Loucy (cell line): ENCODE measurements at regions not wholly inside any gene's neighbourhood (a gene's known extent, or its start where the extent isn't known, plus 50 kb on each side); places are given as distances from the start of the nearest gene placed in this dataset.

Experiments
- H2AFZ ChIP-seq: fragments of 200-600 bp; sonication (generic); 2 replicates; pipeline ENCODE4 v1.6.0; 2016; ENCODE audit warnings: antibody characterized with exemption, mild to moderate bottlenecking, low read length, moderate library complexity
- H3F3A ChIP-seq: fragments of 200-600 bp; 2 replicates; pipeline ENCODE4 v1.6.0; 2016; ENCODE audit warnings: antibody characterized with exemption, low read depth, mild to moderate bottlenecking
- H3K27me3 ChIP-seq: fragments of 200-600 bp; sonication (generic); 2 replicates; pipeline ENCODE4 v1.6.1; 2014; ENCODE audit warnings: low read length, mild to moderate bottlenecking; ENCODE audit not compliant: insufficient read depth, poor library complexity, severe bottlenecking
- H3K36me3 ChIP-seq: fragments of 200-600 bp; sonication (generic); 2 replicates; pipeline ENCODE4 v1.6.1; 2016; ENCODE audit warnings: low read length; ENCODE audit not compliant: insufficient read depth
- H3K4me1 ChIP-seq: fragments of 200-600 bp; sonication (generic); 2 replicates; pipeline ENCODE4 v1.5.1; 2014; ENCODE audit warnings: low read length, mild to moderate bottlenecking; ENCODE audit not compliant: insufficient read depth, poor library complexity, severe bottlenecking
- H3K4me2 ChIP-seq: fragments of 200-600 bp; sonication (generic); 2 replicates; pipeline ENCODE4 v1.6.0; 2014; ENCODE audit warnings: antibody characterized with exemption, low read length, low read depth, mild to moderate bottlenecking; ENCODE audit not compliant: poor library complexity, severe bottlenecking
- H3K4me3 ChIP-seq: fragments of 200-600 bp; sonication (generic); 2 replicates; pipeline ENCODE4 v1.5.1; 2014; ENCODE audit warnings: low read length, mild to moderate bottlenecking, mixed read lengths; ENCODE audit not compliant: poor library complexity, severe bottlenecking
- H3K79me2 ChIP-seq: fragments of 200-600 bp; sonication (generic); 2 replicates; pipeline ENCODE4 v1.6.1; 2014; ENCODE audit warnings: low read length; ENCODE audit not compliant: insufficient read depth
- H3K9ac ChIP-seq: fragments of 200-600 bp; sonication (generic); 2 replicates; pipeline ENCODE4 v1.6.0; 2014; ENCODE audit warnings: mild to moderate bottlenecking, low read depth, low read length, moderate library complexity; ENCODE audit not compliant: poor library complexity, severe bottlenecking
- H3K9me2 ChIP-seq: fragments of 200-600 bp; sonication (generic); replicated peaks from 2 replicates; pipeline ENCODE4 v1.6.1; 2016; ENCODE audit warnings: low read depth, low read length, mixed read lengths
- H3K9me3 ChIP-seq: fragments of 200-600 bp; sonication (generic); 2 replicates; pipeline ENCODE4 v1.6.1; 2014; ENCODE audit warnings: mild to moderate bottlenecking, antibody characterized with exemption, low read length, low read depth; ENCODE audit not compliant: insufficient read depth
- H4K20me1 ChIP-seq: fragments of 200-600 bp; sonication (generic); 2 replicates; pipeline ENCODE4 v1.6.0; 2014; ENCODE audit warnings: antibody characterized with exemption, low read length, mild to moderate bottlenecking; ENCODE audit not compliant: insufficient read depth, poor library complexity, severe bottlenecking
- EZH2phosphoT487 ChIP-seq: fragments of 200-600 bp; IDR thresholded peaks from 2 replicates; pipeline ENCODE4 v1.6.1; 2018; ENCODE audit warnings: antibody characterized with exemption, mild to moderate bottlenecking, moderate library complexity, borderline replicate concordance
- TF ChIP-seq, protein P1 (sequence below): fragments of 200-600 bp; sonication (generic); conservative IDR thresholded peaks from 2 replicates; pipeline ENCODE4 v1.5.1; 2014; ENCODE audit warnings: mild to moderate bottlenecking, antibody characterized with exemption, low read length

DNA sequence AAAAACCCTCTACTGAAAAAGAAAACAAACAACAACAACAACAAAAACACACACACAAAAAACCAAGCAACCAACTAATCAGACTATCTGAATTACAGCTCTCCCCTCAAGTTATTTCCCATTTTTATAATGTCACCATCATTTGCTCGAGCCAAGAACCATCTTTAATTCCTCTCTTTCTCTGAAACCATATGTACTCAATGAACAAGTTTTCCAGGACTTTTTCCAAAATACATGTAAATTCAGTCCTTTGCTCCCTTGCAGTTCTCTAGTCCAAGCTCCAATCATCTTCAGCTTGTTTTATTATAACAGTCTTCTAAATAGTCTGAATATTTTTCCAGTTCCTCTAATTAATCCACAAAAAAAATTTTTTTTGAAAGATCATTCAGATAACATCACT lies 506.0 kb downstream of the NXPH1 start:
- no peak overlapping the region for H3K4me3 ChIP-seq
- H3K79me2 ChIP-seq = no peaks in the 10 kb centered on the region
- H3K9me2 ChIP-seq = no peaks in the 10 kb centered on the region
- no peak overlapping the region for H2AFZ ChIP-seq
- H3K9me3 ChIP-seq = no peaks in the 10 kb centered on the region
- no peaks in the 10 kb centered on the region for H3K4me1 ChIP-seq
- H3K4me2 ChIP-seq = no peak overlapping the region
- no peak overlapping the region for H3K9ac ChIP-seq
- TF ChIP-seq, protein P1, sequence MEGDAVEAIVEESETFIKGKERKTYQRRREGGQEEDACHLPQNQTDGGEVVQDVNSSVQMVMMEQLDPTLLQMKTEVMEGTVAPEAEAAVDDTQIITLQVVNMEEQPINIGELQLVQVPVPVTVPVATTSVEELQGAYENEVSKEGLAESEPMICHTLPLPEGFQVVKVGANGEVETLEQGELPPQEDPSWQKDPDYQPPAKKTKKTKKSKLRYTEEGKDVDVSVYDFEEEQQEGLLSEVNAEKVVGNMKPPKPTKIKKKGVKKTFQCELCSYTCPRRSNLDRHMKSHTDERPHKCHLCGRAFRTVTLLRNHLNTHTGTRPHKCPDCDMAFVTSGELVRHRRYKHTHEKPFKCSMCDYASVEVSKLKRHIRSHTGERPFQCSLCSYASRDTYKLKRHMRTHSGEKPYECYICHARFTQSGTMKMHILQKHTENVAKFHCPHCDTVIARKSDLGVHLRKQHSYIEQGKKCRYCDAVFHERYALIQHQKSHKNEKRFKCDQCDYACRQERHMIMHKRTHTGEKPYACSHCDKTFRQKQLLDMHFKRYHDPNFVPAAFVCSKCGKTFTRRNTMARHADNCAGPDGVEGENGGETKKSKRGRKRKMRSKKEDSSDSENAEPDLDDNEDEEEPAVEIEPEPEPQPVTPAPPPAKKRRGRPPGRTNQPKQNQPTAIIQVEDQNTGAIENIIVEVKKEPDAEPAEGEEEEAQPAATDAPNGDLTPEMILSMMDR = no peak
- TF ChIP-seq EZH2phosphoT487 = no peak
- no peaks in the 10 kb centered on the region for H3K36me3 ChIP-seq
- H3F3A ChIP-seq = no peaks in the 10 kb centered on the region
- H3K27me3 ChIP-seq = no peaks in the 10 kb centered on the region
- no peaks in the 10 kb centered on the region for H4K20me1 ChIP-seq

DNA sequence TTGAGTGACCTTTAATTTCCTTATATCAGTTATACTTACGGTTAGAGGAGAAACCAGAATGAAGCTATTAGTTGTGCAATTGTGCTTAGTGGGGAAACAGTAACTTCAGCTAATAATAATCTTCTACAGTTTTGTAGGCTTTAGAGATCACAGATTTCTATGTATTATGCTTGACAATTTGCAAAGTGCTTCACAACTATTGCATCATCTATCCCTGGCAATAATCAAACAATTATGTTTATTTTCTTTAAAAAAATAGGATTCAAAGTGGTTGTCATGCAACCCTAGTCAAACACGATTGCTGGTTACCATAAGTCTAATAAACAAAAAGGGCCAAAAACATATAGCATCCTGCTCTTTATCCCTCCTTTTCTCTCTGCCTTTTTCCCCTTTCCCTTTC lies 530.3 kb downstream of the NXPH1 start:
- Histone ChIP-seq H4K20me1 (no peaks in the 10 kb centered on the region), H3K9ac (no peak overlapping the region), H3F3A (no peaks in the 10 kb centered on the region), H3K9me2 (no peaks in the 10 kb centered on the region), H3K36me3 (no peaks in the 10 kb centered on the region), H3K79me2 (no peaks in the 10 kb centered on the region), H3K27me3 (no peaks in the 10 kb centered on the region), H3K9me3 (no peaks in the 10 kb centered on the region), H3K4me1 (no peaks in the 10 kb centered on the region), H3K4me3 (no peak overlapping the region), H3K4me2 (no peak overlapping the region), H2AFZ (no peak overlapping the region)
- no peak for TF ChIP-seq EZH2phosphoT487
- TF ChIP-seq, protein P1 = no peak

DNA sequence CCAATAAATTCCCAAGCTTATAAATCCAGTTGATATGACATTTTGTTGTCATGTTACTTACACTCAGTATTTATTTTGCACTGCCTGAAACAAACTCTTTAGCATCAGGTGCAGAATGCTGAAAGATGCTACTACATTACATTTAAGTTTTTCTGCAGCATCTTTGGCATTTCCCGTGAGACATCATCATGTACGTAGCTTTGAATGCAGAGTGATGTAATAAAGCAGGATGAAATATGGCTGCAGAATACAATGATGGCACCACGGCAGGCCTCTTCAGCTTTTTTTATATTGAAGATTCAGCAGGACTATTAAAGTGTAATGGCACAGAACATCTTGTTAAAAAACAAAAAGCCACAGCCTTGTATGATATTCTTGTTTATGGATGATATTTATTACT lies 531.8 kb downstream of the NXPH1 start:
- H3K79me2 ChIP-seq = no peaks in the 10 kb centered on the region
- H3K9ac ChIP-seq = no peak overlapping the region
- no peaks in the 10 kb centered on the region for H3K9me3 ChIP-seq
- H3K4me1 ChIP-seq = no peaks in the 10 kb centered on the region
- no peaks in the 10 kb centered on the region for H3K27me3 ChIP-seq
- no peak overlapping the region for H3K4me2 ChIP-seq
- H3F3A ChIP-seq = no peaks in the 10 kb centered on the region
- no peak overlapping the region for H3K4me3 ChIP-seq
- no peaks in the 10 kb centered on the region for H4K20me1 ChIP-seq
- TF ChIP-seq, protein P1 = no peak
- TF ChIP-seq EZH2phosphoT487 = no peak
- H2AFZ ChIP-seq = no peak overlapping the region
- H3K36me3 ChIP-seq = no peaks in the 10 kb centered on the region
- H3K9me2 ChIP-seq = no peaks in the 10 kb centered on the region
